Gastroesophageal sphincter (tissue), 4 donors: ENCODE measurements at regions not wholly inside any gene's neighbourhood (a gene's known extent, or its start where the extent isn't known, plus 50 kb on each side); places are given as distances from the start of the nearest gene placed in this dataset.

ENCODE experiments used
- ATAC-seq: fragments of 150-250 bp; one replicate; pipeline ENCODE4 v1.9.1; 2016; ENCODE audit warnings: mild to moderate bottlenecking, moderate library complexity
- H3K27ac ChIP-seq, 4 donors: fragments of 200-600 bp; sonication (generic) in 3 of 4; 1 replicate in 3 of 4; 2 replicates in 1 of 4; pipeline ENCODE4 v1.5.1; 2016 to 2019
- H3K27me3 ChIP-seq: fragments of 200-600 bp; sonication (generic); one replicate; pipeline ENCODE4 v1.5.1; 2019
- H3K36me3 ChIP-seq, 2 donors: fragments of 200-600 bp; sonication (generic); one replicate each; pipeline ENCODE4 v1.5.1; 2019; ENCODE audit warnings: control low read depth in 1 of 2
- H3K4me1 ChIP-seq, 3 donors: fragments of 200-600 bp; sonication (generic); 1 replicate in 2 of 3; 2 replicates in 1 of 3; pipeline ENCODE4 v1.5.1; 2016 to 2019; ENCODE audit warnings: control low read depth in 2 of 3
- H3K4me3 ChIP-seq, 2 donors: fragments of 200-600 bp; sonication (generic); one replicate each; pipeline ENCODE4 v1.5.1; 2019; ENCODE audit warnings: mild to moderate bottlenecking in 1 of 2, moderate library complexity in 1 of 2
- H3K9me3 ChIP-seq, 3 donors: fragments of 200-600 bp; sonication (generic); one replicate each; pipeline ENCODE4 v1.5.1; 2017 to 2019; ENCODE audit warnings: control low read depth in 2 of 3
- EP300 ChIP-seq: sonication (generic); formaldehyde crosslinking; IDR thresholded peaks from one replicate; pipeline ENCODE4 v1.6.1; 2017; ENCODE audit warnings: antibody characterized with exemption, mild to moderate bottlenecking
- POLR2A ChIP-seq, 2 donors: fragments of 450-650 bp; IDR thresholded peaks; one replicate each; pipeline ENCODE4 v1.6.1; 2017; ENCODE audit warnings: antibody characterized with exemption in 2 of 2, mild to moderate bottlenecking in 2 of 2, moderate library complexity in 1 of 2
- POLR2AphosphoS5 ChIP-seq: sonication (generic); formaldehyde crosslinking; IDR thresholded peaks from one replicate; pipeline ENCODE4 v1.6.1; 2017; ENCODE audit warnings: antibody characterized with exemption
- WGBS, 2 donors: methylation state at CpG; one replicate each; pipeline ENCODE4 v1.1.5; 2018; ENCODE audit warnings: low coverage in 1 of 2; 5-methylcytosine and 5-hydroxymethylcytosine counted together
- TF ChIP-seq, protein P1 (sequence below), 4 experiments: fragments of 200-600 bp in 2 of 4; fragments of 450-650 bp in 2 of 4; sonication (generic) in 1 of 4; IDR thresholded peaks; one replicate each; pipeline ENCODE4 v1.5.1; 2017 to 2019; ENCODE audit warnings: antibody characterized with exemption in 4 of 4, mild to moderate bottlenecking in 2 of 4, moderate library complexity in 2 of 4

- peaks cover 0 to 18% (median 7%) of the 10 kb centered on the region in 3 donors for H3K4me1 ChIP-seq
- peaks cover 91% of the 10 kb centered on the region for H3K27me3 ChIP-seq
- ATAC-seq = no peak
- TF ChIP-seq EP300 = no peak
- TF ChIP-seq POLR2A (IDR thresholded peaks at IDR 0.05) = no peak
- TF ChIP-seq POLR2AphosphoS5 = no peak
- TF ChIP-seq, protein P1, sequence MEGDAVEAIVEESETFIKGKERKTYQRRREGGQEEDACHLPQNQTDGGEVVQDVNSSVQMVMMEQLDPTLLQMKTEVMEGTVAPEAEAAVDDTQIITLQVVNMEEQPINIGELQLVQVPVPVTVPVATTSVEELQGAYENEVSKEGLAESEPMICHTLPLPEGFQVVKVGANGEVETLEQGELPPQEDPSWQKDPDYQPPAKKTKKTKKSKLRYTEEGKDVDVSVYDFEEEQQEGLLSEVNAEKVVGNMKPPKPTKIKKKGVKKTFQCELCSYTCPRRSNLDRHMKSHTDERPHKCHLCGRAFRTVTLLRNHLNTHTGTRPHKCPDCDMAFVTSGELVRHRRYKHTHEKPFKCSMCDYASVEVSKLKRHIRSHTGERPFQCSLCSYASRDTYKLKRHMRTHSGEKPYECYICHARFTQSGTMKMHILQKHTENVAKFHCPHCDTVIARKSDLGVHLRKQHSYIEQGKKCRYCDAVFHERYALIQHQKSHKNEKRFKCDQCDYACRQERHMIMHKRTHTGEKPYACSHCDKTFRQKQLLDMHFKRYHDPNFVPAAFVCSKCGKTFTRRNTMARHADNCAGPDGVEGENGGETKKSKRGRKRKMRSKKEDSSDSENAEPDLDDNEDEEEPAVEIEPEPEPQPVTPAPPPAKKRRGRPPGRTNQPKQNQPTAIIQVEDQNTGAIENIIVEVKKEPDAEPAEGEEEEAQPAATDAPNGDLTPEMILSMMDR (IDR thresholded peaks at IDR 0.05) = no peak
- H3K27ac ChIP-seq = no peak overlapping the region
- no peaks in the 10 kb centered on the region for H3K9me3 ChIP-seq
- no peaks in the 10 kb centered on the region for H3K36me3 ChIP-seq
- 0 to 7% methylated on average over 5 to 9 of the region's 27 CpGs for WGBS, 2 donors
- peak overlapping the region in 1 of 2 donors; percentile 30 for H3K4me3 ChIP-seq
Observed at GRCh38 chr5:175797521-175798038, 73.8 kb upstream of the CPLX2 start.

- H3K27ac ChIP-seq = no peak overlapping the region
- H3K27me3 ChIP-seq = peaks cover 93% of the 10 kb centered on the region
- H3K4me3 ChIP-seq = no peak overlapping the region
- 85 to 92% methylated on average over 2 of the region's 2 CpGs for WGBS, 2 donors
- H3K9me3 ChIP-seq = no peaks in the 10 kb centered on the region
- peaks cover 0 to 18% (median 7%) of the 10 kb centered on the region in 3 donors for H3K4me1 ChIP-seq
- TF ChIP-seq POLR2A (IDR thresholded peaks at IDR 0.05) (no peak), EP300 (no peak), POLR2AphosphoS5 (no peak)
- TF ChIP-seq, protein P1 (IDR thresholded peaks at IDR 0.05) = no peak
- H3K36me3 ChIP-seq = no peaks in the 10 kb centered on the region
- ATAC-seq = no peak
Observed at GRCh38 chr5:175798626-175799025, 72.8 kb upstream of the CPLX2 start.

DNA sequence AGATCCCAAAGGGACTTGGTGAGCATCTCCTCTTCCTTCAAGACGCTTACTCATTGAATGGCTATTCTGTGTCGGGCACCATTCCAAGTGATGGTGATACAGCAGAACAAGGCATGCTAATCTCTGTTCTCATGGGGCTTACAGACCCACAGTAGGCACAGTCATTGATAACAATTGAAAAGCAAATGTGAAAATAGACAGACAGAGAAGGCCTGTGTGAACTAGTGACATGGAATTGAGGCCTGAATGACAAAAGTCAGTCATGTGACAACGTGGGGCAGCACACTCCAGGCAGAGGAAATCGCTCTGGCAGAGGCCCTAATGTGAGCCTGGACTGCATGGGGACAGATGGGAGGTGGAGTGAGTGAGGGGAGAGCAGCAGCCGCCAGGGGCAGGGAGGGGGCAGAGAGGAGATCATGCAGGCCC lies 70.7 kb upstream of the CPLX2 start:
- Histone ChIP-seq H3K4me1 (peaks cover 0 to 18% (median 7%) of the 10 kb centered on the region in 3 donors), H3K9me3 (no peaks in the 10 kb centered on the region), H3K27me3 (peaks cover 89% of the 10 kb centered on the region), H3K27ac (no peak overlapping the region), H3K4me3 (no peak overlapping the region), H3K36me3 (no peaks in the 10 kb centered on the region)
- ATAC-seq = no peak
- TF ChIP-seq POLR2AphosphoS5 (no peak), POLR2A (IDR thresholded peaks at IDR 0.05) (no peak), EP300 (no peak)
- TF ChIP-seq, protein P1 (IDR thresholded peaks at IDR 0.05) = no peak
- WGBS, 2 donors = 42 to 55% methylated on average over 5 of the region's 5 CpGs

- Histone ChIP-seq H3K36me3 (no peaks in the 10 kb centered on the region), H3K4me1 (peaks cover 0 to 8% (median 4%) of the 10 kb centered on the region in 3 donors), H3K9me3 (no peaks in the 10 kb centered on the region), H3K4me3 (no peak overlapping the region), H3K27me3 (peaks cover 89% of the 10 kb centered on the region), H3K27ac (no peak overlapping the region)
- 47 to 54% methylated on average over 3 to 8 of the region's 8 CpGs for WGBS, 2 donors
- no peak for ATAC-seq
- TF ChIP-seq, protein P1 (IDR thresholded peaks at IDR 0.05) = no peak
- TF ChIP-seq POLR2A (IDR thresholded peaks at IDR 0.05) = no peak
- no peak for TF ChIP-seq EP300
- no peak for TF ChIP-seq POLR2AphosphoS5
Observed at GRCh38 chr5:175802361-175802760, 69.0 kb upstream of the CPLX2 start.

DNA sequence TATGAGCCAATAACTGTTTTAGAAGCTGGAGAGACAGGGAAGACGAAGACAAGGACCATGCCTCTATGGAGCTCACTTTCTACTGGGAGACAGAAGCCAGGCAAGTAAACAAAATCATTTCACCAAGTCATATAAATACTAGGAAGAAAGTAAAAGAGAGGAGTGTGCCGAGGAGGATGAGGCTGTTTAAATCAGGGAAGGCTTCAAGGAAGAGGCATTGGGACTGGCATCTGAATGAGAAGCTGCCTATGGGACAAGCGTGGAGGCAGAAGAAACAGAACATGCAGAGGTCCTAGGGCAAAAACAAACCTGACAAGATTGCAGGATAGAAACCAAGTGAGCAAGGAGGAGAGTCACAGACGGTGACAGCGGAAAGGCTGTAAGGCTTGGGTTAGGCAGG lies 68.1 kb upstream of the CPLX2 start:
- H3K27ac ChIP-seq = no peak overlapping the region
- no peak for TF ChIP-seq POLR2A (IDR thresholded peaks at IDR 0.05)
- H3K36me3 ChIP-seq = no peaks in the 10 kb centered on the region
- WGBS, 2 donors = 75% methylated on average over 4 to 5 of the region's 5 CpGs
- H3K4me3 ChIP-seq = no peak overlapping the region
- ATAC-seq = no peak
- H3K4me1 ChIP-seq = no peaks in the 10 kb centered on the region
- H3K9me3 ChIP-seq = no peaks in the 10 kb centered on the region
- H3K27me3 ChIP-seq = peaks cover 89% of the 10 kb centered on the region
